ENCODE measurements at regions not wholly inside any gene's neighbourhood (a gene's known extent, or its start where the extent isn't known, plus 50 kb on each side); places are given as distances from the start of the nearest gene placed in this dataset.

DNA sequence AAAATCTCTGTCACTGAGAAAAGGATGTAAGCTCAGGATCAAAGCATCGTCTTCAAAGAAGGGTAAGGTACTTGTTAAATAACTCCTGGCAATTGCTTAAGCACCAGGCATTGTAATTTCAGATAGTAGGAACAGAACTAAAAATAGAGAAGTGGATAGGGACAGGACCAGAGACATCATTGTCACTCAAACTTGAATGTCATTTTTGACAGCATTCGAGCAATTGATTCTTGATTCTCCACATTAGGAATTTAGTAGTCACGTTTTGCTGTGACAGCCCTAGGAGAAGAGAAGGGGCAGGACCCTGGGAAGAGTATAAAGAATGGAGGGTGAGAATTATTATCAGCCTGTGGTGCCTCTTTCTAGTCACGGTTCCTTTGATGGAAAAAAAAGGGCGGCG is 50.1 kb upstream of the BACH2 start:
- Histone ChIP-seq H3K9me3 (no peaks in the 10 kb centered on the region), H3K4me3 (no peak overlapping the region), H3K36me3 (no peaks in the 10 kb centered on the region), H3K27ac (no peak overlapping the region), H3K27me3 (peaks cover 0 to 9% (median 0%) of the 10 kb centered on the region in 4 donors), H3K4me1 (no peaks in the 10 kb centered on the region)
- 72 to 81% methylated on average over 6 of the region's 6 CpGs for WGBS, 2 donors
- no peak for TF ChIP-seq POLR2A (IDR thresholded peaks at IDR 0.05)
- TF ChIP-seq, protein P1, sequence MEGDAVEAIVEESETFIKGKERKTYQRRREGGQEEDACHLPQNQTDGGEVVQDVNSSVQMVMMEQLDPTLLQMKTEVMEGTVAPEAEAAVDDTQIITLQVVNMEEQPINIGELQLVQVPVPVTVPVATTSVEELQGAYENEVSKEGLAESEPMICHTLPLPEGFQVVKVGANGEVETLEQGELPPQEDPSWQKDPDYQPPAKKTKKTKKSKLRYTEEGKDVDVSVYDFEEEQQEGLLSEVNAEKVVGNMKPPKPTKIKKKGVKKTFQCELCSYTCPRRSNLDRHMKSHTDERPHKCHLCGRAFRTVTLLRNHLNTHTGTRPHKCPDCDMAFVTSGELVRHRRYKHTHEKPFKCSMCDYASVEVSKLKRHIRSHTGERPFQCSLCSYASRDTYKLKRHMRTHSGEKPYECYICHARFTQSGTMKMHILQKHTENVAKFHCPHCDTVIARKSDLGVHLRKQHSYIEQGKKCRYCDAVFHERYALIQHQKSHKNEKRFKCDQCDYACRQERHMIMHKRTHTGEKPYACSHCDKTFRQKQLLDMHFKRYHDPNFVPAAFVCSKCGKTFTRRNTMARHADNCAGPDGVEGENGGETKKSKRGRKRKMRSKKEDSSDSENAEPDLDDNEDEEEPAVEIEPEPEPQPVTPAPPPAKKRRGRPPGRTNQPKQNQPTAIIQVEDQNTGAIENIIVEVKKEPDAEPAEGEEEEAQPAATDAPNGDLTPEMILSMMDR (IDR thresholded peaks at IDR 0.05) = no peak
- intact Hi-C loops (cut with DNase I) = no loop called here
- DNase-seq = no peak
